RWPE2 (cell line): ENCODE measurements at regions not wholly inside any gene's neighbourhood (a gene's known extent, or its start where the extent isn't known, plus 50 kb on each side); places are given as distances from the start of the nearest gene placed in this dataset.
"Not testable (repeated sequence)": the region's sequence is repeated elsewhere in the genome, so short reads cannot be mapped to it uniquely, and the experiment has no call there.

Experiments
- ATAC-seq: fragments of 200-7000 bp; cut with Tn5 transposase; 3 replicates; pipeline ENCODE4 v1.9.1; 2021; ENCODE audit warnings: low read depth
- DNase-seq: peaks from one replicate; pipeline ENCODE4 v3.0.0-alpha.2; 2020; ENCODE audit warnings: low spot score
- H3K27ac ChIP-seq: fragments of 450-650 bp; 2 replicates; pipeline ENCODE4 v1.5.1; 2017; ENCODE audit warnings: mild to moderate bottlenecking; ENCODE audit not compliant: poor library complexity, severe bottlenecking
- H3K27me3 ChIP-seq: fragments of 250-450 bp; sonication (Bioruptor Pico); 2 replicates; pipeline ENCODE4 v1.5.1; 2021; ENCODE audit warnings: mild to moderate bottlenecking, moderate library complexity; ENCODE audit not compliant: insufficient read depth, poor library complexity, severe bottlenecking
- H3K36me3 ChIP-seq: fragments of 250-450 bp; sonication (Bioruptor Pico); 2 replicates; pipeline ENCODE4 v1.5.1; 2020; ENCODE audit warnings: low read depth, mild to moderate bottlenecking, moderate library complexity
- H3K4me1 ChIP-seq: fragments of 250-450 bp; sonication (Bioruptor Pico); 2 replicates; pipeline ENCODE4 v1.5.1; 2021; ENCODE audit warnings: mild to moderate bottlenecking, moderate library complexity; ENCODE audit not compliant: insufficient read depth, poor library complexity, severe bottlenecking
- H3K4me3 ChIP-seq: fragments of 250-450 bp; sonication (Bioruptor Pico); 2 replicates; pipeline ENCODE4 v1.5.1; 2021; ENCODE audit warnings: mild to moderate bottlenecking, moderate library complexity; ENCODE audit not compliant: severe bottlenecking
- H3K9me3 ChIP-seq: fragments of 250-450 bp; sonication (Bioruptor Pico); 2 replicates; pipeline ENCODE4 v1.5.1; 2021; ENCODE audit warnings: mild to moderate bottlenecking, moderate library complexity; ENCODE audit not compliant: severe bottlenecking
- TF ChIP-seq, protein P1 (sequence below): fragments of 450-650 bp; IDR thresholded peaks from one replicate; pipeline ENCODE4 v1.5.1; 2017; ENCODE audit warnings: mild to moderate bottlenecking, moderate library complexity; ENCODE audit not compliant: poor library complexity, severe bottlenecking

DNA sequence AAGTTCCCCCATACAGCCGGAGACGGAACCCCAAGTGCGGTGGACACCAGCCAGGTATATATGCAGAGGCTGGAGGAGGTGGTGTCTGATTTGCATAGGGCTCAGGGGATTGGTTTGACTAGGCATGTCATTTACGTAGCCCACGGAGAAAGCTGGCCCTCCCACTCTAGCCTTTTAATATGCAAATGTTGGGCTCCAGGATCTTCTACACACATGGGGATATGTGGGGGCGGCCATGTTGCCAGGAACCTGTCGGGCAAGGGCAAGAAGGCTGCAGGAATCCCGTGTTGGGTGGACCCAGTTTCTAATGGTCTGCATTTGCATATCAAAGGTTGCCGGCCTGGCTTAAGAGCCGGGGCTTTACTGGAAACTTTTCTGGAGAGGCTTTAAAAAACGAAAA lies 57.4 kb downstream of the FTHL17 start:
- H3K9me3 ChIP-seq, H3K27me3 ChIP-seq, H3K36me3 ChIP-seq, H3K4me3 ChIP-seq, DNase-seq, ATAC-seq, H3K4me1 ChIP-seq, H3K27ac ChIP-seq: not testable (repeated sequence)

- H3K9me3 ChIP-seq, result no peaks in the 10 kb centered on the region
- DNase-seq (no peak), ATAC-seq (no peak)
- H3K27ac ChIP-seq, result no peak overlapping the region
- H3K4me1 ChIP-seq, result no peaks in the 10 kb centered on the region
- TF ChIP-seq, protein P1, sequence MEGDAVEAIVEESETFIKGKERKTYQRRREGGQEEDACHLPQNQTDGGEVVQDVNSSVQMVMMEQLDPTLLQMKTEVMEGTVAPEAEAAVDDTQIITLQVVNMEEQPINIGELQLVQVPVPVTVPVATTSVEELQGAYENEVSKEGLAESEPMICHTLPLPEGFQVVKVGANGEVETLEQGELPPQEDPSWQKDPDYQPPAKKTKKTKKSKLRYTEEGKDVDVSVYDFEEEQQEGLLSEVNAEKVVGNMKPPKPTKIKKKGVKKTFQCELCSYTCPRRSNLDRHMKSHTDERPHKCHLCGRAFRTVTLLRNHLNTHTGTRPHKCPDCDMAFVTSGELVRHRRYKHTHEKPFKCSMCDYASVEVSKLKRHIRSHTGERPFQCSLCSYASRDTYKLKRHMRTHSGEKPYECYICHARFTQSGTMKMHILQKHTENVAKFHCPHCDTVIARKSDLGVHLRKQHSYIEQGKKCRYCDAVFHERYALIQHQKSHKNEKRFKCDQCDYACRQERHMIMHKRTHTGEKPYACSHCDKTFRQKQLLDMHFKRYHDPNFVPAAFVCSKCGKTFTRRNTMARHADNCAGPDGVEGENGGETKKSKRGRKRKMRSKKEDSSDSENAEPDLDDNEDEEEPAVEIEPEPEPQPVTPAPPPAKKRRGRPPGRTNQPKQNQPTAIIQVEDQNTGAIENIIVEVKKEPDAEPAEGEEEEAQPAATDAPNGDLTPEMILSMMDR, result no peak
- no peaks in the 10 kb centered on the region for H3K27me3 ChIP-seq
- H3K36me3 ChIP-seq, result no peaks in the 10 kb centered on the region
- H3K4me3 ChIP-seq, result no peak overlapping the region
These were observed 59.3 kb downstream of the FTHL17 start for GRCh38 chrX:31012509-31013025.

GRCh38 chrX:31007321-31007720 lies 64.5 kb downstream of the FTHL17 start:
- DNase-seq (no peak), ATAC-seq (no peak)
- no peak overlapping the region for H3K4me3 ChIP-seq
- H3K27ac ChIP-seq, result no peak overlapping the region
- no peaks in the 10 kb centered on the region for H3K36me3 ChIP-seq
- no peaks in the 10 kb centered on the region for H3K9me3 ChIP-seq
- TF ChIP-seq, protein P1, result no peak
- no peaks in the 10 kb centered on the region for H3K4me1 ChIP-seq
- H3K27me3 ChIP-seq, result no peaks in the 10 kb centered on the region

GRCh38 chrX:31006027-31006426 lies 65.8 kb downstream of the FTHL17 start:
- Histone ChIP-seq H3K4me1 (no peaks in the 10 kb centered on the region), H3K27me3 (no peaks in the 10 kb centered on the region), H3K4me3 (no peak overlapping the region), H3K27ac (no peak overlapping the region), H3K9me3 (no peaks in the 10 kb centered on the region), H3K36me3 (no peaks in the 10 kb centered on the region)
- TF ChIP-seq, protein P1, result no peak
- no peak for DNase-seq
- ATAC-seq, result no peak

GRCh38 chrX:30997411-30997810 lies 74.4 kb downstream of the FTHL17 start:
- H3K27me3 ChIP-seq, result no peaks in the 10 kb centered on the region
- H3K9me3 ChIP-seq, result no peaks in the 10 kb centered on the region
- ATAC-seq (no peak), DNase-seq (no peak)
- H3K4me1 ChIP-seq, result no peaks in the 10 kb centered on the region
- no peak overlapping the region for H3K4me3 ChIP-seq
- no peak overlapping the region for H3K27ac ChIP-seq
- TF ChIP-seq, protein P1, result no peak
- no peaks in the 10 kb centered on the region for H3K36me3 ChIP-seq
